ENCODE measurements at regions not wholly inside any gene's neighbourhood (a gene's known extent, or its start where the extent isn't known, plus 50 kb on each side); places are given as distances from the start of the nearest gene placed in this dataset.
"Not testable (repeated sequence)": the region's sequence is repeated elsewhere in the genome, so short reads cannot be mapped to it uniquely, and the experiment has no call there.

- Histone ChIP-seq H3K27me3 (ENCODE audit: insufficient read depth, low read length, poor library complexity, severe bottlenecking) (no peaks in the 10 kb centered on the region), H3K9ac (ENCODE audit: low read depth, low read length, poor library complexity, severe bottlenecking) (no peak overlapping the region)
- TF ChIP-seq EZH2phosphoT487 (IDR thresholded peaks at IDR 0.05; ENCODE audit: borderline replicate concordance), result no peak
- TF ChIP-seq CTCF (conservative IDR thresholded peaks at IDR 0.05; ENCODE audit: low read length), result no peak
These were observed 1118.7 kb downstream of the SUCLG1 start for GRCh38 chr2:83340424-83340823.

GRCh38 chr2:83339942-83340341, 1119.1 kb downstream of the SUCLG1 start:
- not testable (repeated sequence) for H3F3A ChIP-seq (ENCODE audit: low read depth); H3K9ac ChIP-seq (ENCODE audit: low read depth, low read length, poor library complexity, severe bottlenecking); H3K4me2 ChIP-seq (ENCODE audit: low read depth, low read length, poor library complexity, severe bottlenecking); H3K27me3 ChIP-seq (ENCODE audit: insufficient read depth, low read length, poor library complexity, severe bottlenecking); H3K36me3 ChIP-seq (ENCODE audit: insufficient read depth, low read length); H2AFZ ChIP-seq (ENCODE audit: low read length); H3K4me3 ChIP-seq (ENCODE audit: low read length, poor library complexity, severe bottlenecking); H4K20me1 ChIP-seq (ENCODE audit: insufficient read depth, low read length, poor library complexity, severe bottlenecking); H3K4me1 ChIP-seq (ENCODE audit: insufficient read depth, low read length, poor library complexity, severe bottlenecking); H3K9me3 ChIP-seq (ENCODE audit: insufficient read depth, low read depth, low read length); H3K79me2 ChIP-seq (ENCODE audit: insufficient read depth, low read length); H3K9me2 ChIP-seq (replicated peaks; ENCODE audit: low read depth, low read length)

More at GRCh38 chr2:83340424-83340823, 1118.7 kb downstream of the SUCLG1 start:
- H3K4me3 ChIP-seq (ENCODE audit: low read length, poor library complexity, severe bottlenecking), result no peak overlapping the region
- H3K4me2 ChIP-seq (ENCODE audit: low read depth, low read length, poor library complexity, severe bottlenecking), result no peak overlapping the region
- no peaks in the 10 kb centered on the region for H4K20me1 ChIP-seq (ENCODE audit: insufficient read depth, low read length, poor library complexity, severe bottlenecking)
- H3K9me3 ChIP-seq (ENCODE audit: insufficient read depth, low read depth, low read length), result no peaks in the 10 kb centered on the region
- H3K9me2 ChIP-seq (replicated peaks; ENCODE audit: low read depth, low read length), result no peaks in the 10 kb centered on the region
- no peak overlapping the region for H2AFZ ChIP-seq (ENCODE audit: low read length)
- no peaks in the 10 kb centered on the region for H3K36me3 ChIP-seq (ENCODE audit: insufficient read depth, low read length)
- no peaks in the 10 kb centered on the region for H3K79me2 ChIP-seq (ENCODE audit: insufficient read depth, low read length)
- H3K4me1 ChIP-seq (ENCODE audit: insufficient read depth, low read length, poor library complexity, severe bottlenecking), result no peaks in the 10 kb centered on the region
- no peaks in the 10 kb centered on the region for H3F3A ChIP-seq (ENCODE audit: low read depth)

- Histone ChIP-seq H3K4me1 (ENCODE audit: insufficient read depth, low read length, poor library complexity, severe bottlenecking) (no peaks in the 10 kb centered on the region), H3K9me3 (ENCODE audit: insufficient read depth, low read depth, low read length) (no peaks in the 10 kb centered on the region), H3F3A (ENCODE audit: low read depth) (no peaks in the 10 kb centered on the region), H2AFZ (ENCODE audit: low read length) (no peak overlapping the region), H3K27me3 (ENCODE audit: insufficient read depth, low read length, poor library complexity, severe bottlenecking) (no peaks in the 10 kb centered on the region), H3K79me2 (ENCODE audit: insufficient read depth, low read length) (no peaks in the 10 kb centered on the region), H3K36me3 (ENCODE audit: insufficient read depth, low read length) (no peaks in the 10 kb centered on the region), H3K9ac (ENCODE audit: low read depth, low read length, poor library complexity, severe bottlenecking) (no peak overlapping the region), H3K9me2 (replicated peaks; ENCODE audit: low read depth, low read length) (no peaks in the 10 kb centered on the region), H3K4me3 (ENCODE audit: low read length, poor library complexity, severe bottlenecking) (no peak overlapping the region), H3K4me2 (ENCODE audit: low read depth, low read length, poor library complexity, severe bottlenecking) (no peak overlapping the region), H4K20me1 (ENCODE audit: insufficient read depth, low read length, poor library complexity, severe bottlenecking) (no peaks in the 10 kb centered on the region)
- TF ChIP-seq EZH2phosphoT487 (IDR thresholded peaks at IDR 0.05; ENCODE audit: borderline replicate concordance) (no peak), CTCF (conservative IDR thresholded peaks at IDR 0.05; ENCODE audit: low read length) (no peak)
These were observed 1127.3 kb downstream of the SUCLG1 start for GRCh38 chr2:83331810-83332209.

- TF ChIP-seq CTCF (conservative IDR thresholded peaks at IDR 0.05; ENCODE audit: low read length) (no peak), EZH2phosphoT487 (IDR thresholded peaks at IDR 0.05; ENCODE audit: borderline replicate concordance) (no peak)
- Histone ChIP-seq H3K4me1 (ENCODE audit: insufficient read depth, low read length, poor library complexity, severe bottlenecking) (no peaks in the 10 kb centered on the region), H3K4me3 (ENCODE audit: low read length, poor library complexity, severe bottlenecking) (no peak overlapping the region), H3K9me2 (replicated peaks; ENCODE audit: low read depth, low read length) (no peaks in the 10 kb centered on the region), H3K9me3 (ENCODE audit: insufficient read depth, low read depth, low read length) (no peaks in the 10 kb centered on the region), H3K4me2 (ENCODE audit: low read depth, low read length, poor library complexity, severe bottlenecking) (no peak overlapping the region), H3K36me3 (ENCODE audit: insufficient read depth, low read length) (no peaks in the 10 kb centered on the region), H4K20me1 (ENCODE audit: insufficient read depth, low read length, poor library complexity, severe bottlenecking) (no peaks in the 10 kb centered on the region), H2AFZ (ENCODE audit: low read length) (no peak overlapping the region), H3F3A (ENCODE audit: low read depth) (no peaks in the 10 kb centered on the region), H3K79me2 (ENCODE audit: insufficient read depth, low read length) (no peaks in the 10 kb centered on the region), H3K27me3 (ENCODE audit: insufficient read depth, low read length, poor library complexity, severe bottlenecking) (no peaks in the 10 kb centered on the region), H3K9ac (ENCODE audit: low read depth, low read length, poor library complexity, severe bottlenecking) (no peak overlapping the region)
These were observed 1136.0 kb downstream of the SUCLG1 start for GRCh38 chr2:83323038-83323437.

Measured in Loucy (cell line).